H9 (cell line): ENCODE measurements at regions not wholly inside any gene's neighbourhood (a gene's known extent, or its start where the extent isn't known, plus 50 kb on each side); places are given as distances from the start of the nearest gene placed in this dataset.

Source experiments
- DNase-seq: peaks from one replicate; pipeline ENCODE4 v3.0.0-alpha.2; 2017
- H2AFZ ChIP-seq: one replicate; pipeline ENCODE4 v1.6.1; 2013; ENCODE audit warnings: mild to moderate bottlenecking, low read length, control low read depth, moderate library complexity
- H2AK5ac ChIP-seq: 2 replicates; pipeline ENCODE4 v1.6.1; 2013; ENCODE audit warnings: low read length, control low read depth, mixed read lengths; ENCODE audit not compliant: insufficient read length
- H2BK120ac ChIP-seq: one replicate; pipeline ENCODE4 v1.6.1; 2013; ENCODE audit warnings: low read depth, mild to moderate bottlenecking, low read length, control low read depth, inconsistent platforms; ENCODE audit not compliant: poor library complexity, severe bottlenecking
- H2BK12ac ChIP-seq: 2 replicates; pipeline ENCODE4 v1.6.1; 2013; ENCODE audit warnings: low read length, control low read depth, mixed read lengths, low read depth; ENCODE audit not compliant: insufficient read length
- H2BK15ac ChIP-seq: 2 replicates; pipeline ENCODE4 v1.6.1; 2013; ENCODE audit warnings: low read depth, low read length, control low read depth
- H2BK20ac ChIP-seq: one replicate; pipeline ENCODE4 v1.6.1; 2013; ENCODE audit warnings: low read depth, mild to moderate bottlenecking, low read length, control low read depth, inconsistent platforms; ENCODE audit not compliant: poor library complexity, severe bottlenecking
- H2BK5ac ChIP-seq: 2 replicates; pipeline ENCODE4 v1.6.1; 2013; ENCODE audit warnings: low read length, control low read depth, mixed read lengths; ENCODE audit not compliant: insufficient read length
- H3K14ac ChIP-seq: 2 replicates; pipeline ENCODE4 v1.6.1; 2013; ENCODE audit warnings: low read length, control low read depth; ENCODE audit not compliant: insufficient read depth
- H3K18ac ChIP-seq: 2 replicates; pipeline ENCODE4 v1.6.1; 2013; ENCODE audit warnings: low read depth, mild to moderate bottlenecking, mixed read lengths, low read length, control low read depth; ENCODE audit not compliant: insufficient read length
- H3K23ac ChIP-seq: 2 replicates; pipeline ENCODE4 v1.6.1; 2013; ENCODE audit warnings: low read length, control low read depth, mixed read lengths, low read depth; ENCODE audit not compliant: insufficient read length
- H3K23me2 ChIP-seq: 2 replicates; pipeline ENCODE4 v1.6.1; 2013; ENCODE audit warnings: low read depth, mild to moderate bottlenecking, mixed read lengths, low read length, control low read depth; ENCODE audit not compliant: insufficient read length, poor library complexity, severe bottlenecking
- H3K27ac ChIP-seq: 2 replicates; pipeline ENCODE4 v1.5.1; 2013; ENCODE audit warnings: low read length, control low read depth, mixed read lengths, low read depth; ENCODE audit not compliant: insufficient read length
- H3K27me3 ChIP-seq: 2 replicates; pipeline ENCODE4 v1.6.1; 2013; ENCODE audit warnings: low read length, control low read depth, inconsistent platforms; ENCODE audit not compliant: insufficient read depth
- H3K4ac ChIP-seq: 2 replicates; pipeline ENCODE4 v1.6.1; 2013; ENCODE audit warnings: low read depth, mild to moderate bottlenecking, control low read depth, inconsistent platforms, low read length, moderate library complexity
- H3K4me1 ChIP-seq: 2 replicates; pipeline ENCODE4 v1.6.1; 2013; ENCODE audit warnings: low read length, control low read depth, inconsistent platforms; ENCODE audit not compliant: insufficient read depth
- H3K4me2 ChIP-seq: 2 replicates; pipeline ENCODE4 v1.6.1; 2013; ENCODE audit warnings: low read length, control low read depth, mixed read lengths; ENCODE audit not compliant: insufficient read length, insufficient read depth
- H3K56ac ChIP-seq: 2 replicates; pipeline ENCODE4 v1.6.1; 2013; ENCODE audit warnings: low read depth, mild to moderate bottlenecking, mixed read lengths, low read length, control low read depth; ENCODE audit not compliant: insufficient read length
- H3K79me1 ChIP-seq: 2 replicates; pipeline ENCODE4 v1.6.1; 2013; ENCODE audit warnings: low read depth, mild to moderate bottlenecking, moderate library complexity, low read length, control low read depth, inconsistent platforms; ENCODE audit not compliant: insufficient read depth, poor library complexity, severe bottlenecking
- H3K79me2 ChIP-seq: 2 replicates; pipeline ENCODE4 v1.6.1; 2013; ENCODE audit warnings: low read length, control low read depth, inconsistent platforms; ENCODE audit not compliant: insufficient read depth
- H3K9ac ChIP-seq: 2 replicates; pipeline ENCODE4 v1.6.1; 2013; ENCODE audit warnings: low read length, control low read depth, mixed read lengths; ENCODE audit not compliant: insufficient read length; ENCODE audit errors: extremely low read depth
- H3K9me3 ChIP-seq: one replicate; pipeline ENCODE4 v1.6.1; 2013; ENCODE audit warnings: low read depth, low read length, inconsistent platforms; ENCODE audit not compliant: control insufficient read depth
- H3T11ph ChIP-seq: one replicate; pipeline ENCODE4 v1.6.1; 2013; ENCODE audit warnings: mild to moderate bottlenecking, low read length, control low read depth, inconsistent platforms
- H4K20me1 ChIP-seq: one replicate; pipeline ENCODE4 v1.6.1; 2013; ENCODE audit not compliant: control insufficient read depth, insufficient read length, insufficient read depth
- H4K5ac ChIP-seq: 2 replicates; pipeline ENCODE4 v1.6.1; 2013; ENCODE audit warnings: low read depth, mild to moderate bottlenecking, mixed read lengths, low read length, control low read depth; ENCODE audit not compliant: insufficient read length
- H4K8ac ChIP-seq: replicated peaks from 2 replicates; pipeline ENCODE4 v1.6.1; 2013; ENCODE audit warnings: low read length, control low read depth, mixed read lengths, low read depth; ENCODE audit not compliant: insufficient read length
- H4K91ac ChIP-seq: 2 replicates; pipeline ENCODE4 v1.6.1; 2013; ENCODE audit warnings: low read depth, mild to moderate bottlenecking, moderate library complexity, mixed read lengths, low read length, control low read depth; ENCODE audit not compliant: insufficient read length
- H3K27ac Mint-ChIP-seq, 3 experiments: 2 replicates in 2 of 3; 3 replicates in 1 of 3; pipeline ENCODE4 v1.8.0; 2020 to 2021; ENCODE audit warnings: mixed read lengths in 3 of 3, mild to moderate bottlenecking in 1 of 3, moderate library complexity in 1 of 3
- H3K27me3 Mint-ChIP-seq: 2 replicates; pipeline ENCODE4 v1.8.0; 2021; ENCODE audit warnings: low read depth, mild to moderate bottlenecking, moderate library complexity, mixed read lengths
- H3K36me3 Mint-ChIP-seq, 3 experiments: 2 replicates in 2 of 3; 3 replicates in 1 of 3; pipeline ENCODE4 v1.8.0; 2020 to 2021; ENCODE audit warnings: low read depth in 3 of 3, mixed read lengths in 3 of 3; ENCODE audit not compliant: insufficient read depth in 1 of 3
- H3K4me1 Mint-ChIP-seq, 2 experiments: 2 replicates each; pipeline ENCODE4 v1.8.0; 2020; ENCODE audit warnings: mixed read lengths in 2 of 2
- H3K4me3 Mint-ChIP-seq, 2 experiments: 2 replicates in 1 of 2; 3 replicates in 1 of 2; pipeline ENCODE4 v1.8.0; 2020 to 2021; ENCODE audit warnings: mild to moderate bottlenecking in 2 of 2, mixed read lengths in 2 of 2, moderate library complexity in 1 of 2
- H3K9me3 Mint-ChIP-seq, 2 experiments: 2 replicates in 1 of 2; 3 replicates in 1 of 2; pipeline ENCODE4 v1.8.0; 2020; ENCODE audit warnings: mild to moderate bottlenecking in 2 of 2, mixed read lengths in 2 of 2, moderate library complexity in 1 of 2
- CTCF ChIP-seq: fragments of 200-600 bp; sonication (generic); conservative IDR thresholded peaks from 3 replicates; pipeline ENCODE4 v1.8.0; 2021; ENCODE audit warnings: antibody characterized with exemption, mild to moderate bottlenecking
- WGBS: extraction: QIAGEN DNeasy Blood & Tissue Kit; methylation state at CpG from one replicate; pipeline ENCODE4 v1.1.7; 2013; ENCODE audit warnings: missing lambda C conversion rate, low lambda C conversion rate, mixed read lengths; ENCODE audit not compliant: insufficient read length; ENCODE audit errors: extremely low coverage; 5-methylcytosine and 5-hydroxymethylcytosine counted together

DNA sequence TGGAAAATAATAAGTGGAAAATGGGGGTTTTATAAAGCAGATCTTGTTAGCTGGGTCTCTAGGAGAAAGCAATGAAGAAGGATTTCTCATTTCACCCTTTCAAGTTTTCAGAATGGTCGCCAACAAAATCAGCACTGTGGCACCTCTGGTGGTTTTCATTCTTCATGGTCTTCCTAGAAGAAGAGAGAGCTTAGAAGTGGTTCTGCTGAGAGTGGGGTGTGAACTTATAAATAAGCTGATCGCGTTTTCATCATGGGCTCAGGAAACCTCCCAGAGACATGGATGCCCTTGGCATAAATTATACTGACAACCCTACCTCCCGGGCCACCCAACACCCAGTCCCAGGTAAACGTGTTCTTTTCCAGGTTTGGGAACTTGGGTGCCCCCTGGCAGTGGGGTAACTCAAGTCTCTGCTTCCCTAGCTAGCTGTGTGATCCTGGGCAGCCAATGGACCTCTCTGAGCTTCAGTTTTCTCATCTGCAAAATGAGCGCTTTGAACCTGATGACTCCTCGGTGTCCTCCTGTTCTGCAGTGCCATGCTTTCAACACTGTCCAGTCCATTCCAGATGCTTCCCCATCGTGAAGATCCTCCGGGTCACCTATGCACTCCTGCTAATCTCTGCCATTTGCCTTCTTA lies 72.6 kb upstream of the GRAMD1B start:
- no peak for DNase-seq
- Mint-ChIP-seq H3K27ac (no peak overlapping the region), H3K4me1 (peaks cover 6 to 21% of the 10 kb centered on the region in 2 experiments), H3K9me3 (no peaks in the 10 kb centered on the region), H3K27me3 (peaks cover 84% of the 10 kb centered on the region), H3K4me3 (peak overlapping the region; percentile 83 to 92), H3K36me3 (no peaks in the 10 kb centered on the region)
- no peak overlapping the region for H3K18ac ChIP-seq
- no peak overlapping the region for H3K14ac ChIP-seq
- no peak overlapping the region for H3K27ac ChIP-seq
- no peak for TF ChIP-seq CTCF
- no peak overlapping the region for H3K56ac ChIP-seq
- H2BK5ac ChIP-seq = no peak overlapping the region
- peak overlapping the region; percentile 56 for H3K4me2 ChIP-seq
- no peak overlapping the region for H2BK12ac ChIP-seq
- H2BK15ac ChIP-seq = no peak overlapping the region
- H4K91ac ChIP-seq = no peak overlapping the region
- H3K79me1 ChIP-seq = no peaks in the 10 kb centered on the region
- no peak overlapping the region for H3K4ac ChIP-seq
- no peak overlapping the region for H3T11ph ChIP-seq
- no peak overlapping the region for H2BK20ac ChIP-seq
- no CpG with 5 or more reads among the region's 9 CpGs for WGBS
- peaks cover 13% of the 10 kb centered on the region; the same call in 1 of the 2 replicates for H3K27me3 ChIP-seq
- no peak overlapping the region for H2AK5ac ChIP-seq
- no peaks in the 10 kb centered on the region for H4K20me1 ChIP-seq
- peaks cover 12% of the 10 kb centered on the region for H3K23me2 ChIP-seq
- no peak overlapping the region for H4K5ac ChIP-seq
- no peak overlapping the region for H3K9ac ChIP-seq
- H3K23ac ChIP-seq = no peak overlapping the region
- no peak overlapping the region for H2BK120ac ChIP-seq
- H2AFZ ChIP-seq = no peak overlapping the region
- H3K79me2 ChIP-seq = no peaks in the 10 kb centered on the region
- H4K8ac ChIP-seq = no peak overlapping the region
- H3K4me1 ChIP-seq = no peaks in the 10 kb centered on the region; the same call in 1 of the 2 replicates
- no peaks in the 10 kb centered on the region for H3K9me3 ChIP-seq
